Loucy (cell line): ENCODE measurements at regions not wholly inside any gene's neighbourhood (a gene's known extent, or its start where the extent isn't known, plus 50 kb on each side); places are given as distances from the start of the nearest gene placed in this dataset.

ENCODE experiments used
- H2AFZ ChIP-seq: fragments of 200-600 bp; sonication (generic); 2 replicates; pipeline ENCODE4 v1.6.0; 2016; ENCODE audit warnings: antibody characterized with exemption, mild to moderate bottlenecking, low read length, moderate library complexity
- H3F3A ChIP-seq: fragments of 200-600 bp; 2 replicates; pipeline ENCODE4 v1.6.0; 2016; ENCODE audit warnings: antibody characterized with exemption, low read depth, mild to moderate bottlenecking
- H3K27me3 ChIP-seq: fragments of 200-600 bp; sonication (generic); 2 replicates; pipeline ENCODE4 v1.6.1; 2014; ENCODE audit warnings: low read length, mild to moderate bottlenecking; ENCODE audit not compliant: insufficient read depth, poor library complexity, severe bottlenecking
- H3K36me3 ChIP-seq: fragments of 200-600 bp; sonication (generic); 2 replicates; pipeline ENCODE4 v1.6.1; 2016; ENCODE audit warnings: low read length; ENCODE audit not compliant: insufficient read depth
- H3K4me1 ChIP-seq: fragments of 200-600 bp; sonication (generic); 2 replicates; pipeline ENCODE4 v1.5.1; 2014; ENCODE audit warnings: low read length, mild to moderate bottlenecking; ENCODE audit not compliant: insufficient read depth, poor library complexity, severe bottlenecking
- H3K4me2 ChIP-seq: fragments of 200-600 bp; sonication (generic); 2 replicates; pipeline ENCODE4 v1.6.0; 2014; ENCODE audit warnings: antibody characterized with exemption, low read length, low read depth, mild to moderate bottlenecking; ENCODE audit not compliant: poor library complexity, severe bottlenecking
- H3K4me3 ChIP-seq: fragments of 200-600 bp; sonication (generic); 2 replicates; pipeline ENCODE4 v1.5.1; 2014; ENCODE audit warnings: low read length, mild to moderate bottlenecking, mixed read lengths; ENCODE audit not compliant: poor library complexity, severe bottlenecking
- H3K79me2 ChIP-seq: fragments of 200-600 bp; sonication (generic); 2 replicates; pipeline ENCODE4 v1.6.1; 2014; ENCODE audit warnings: low read length; ENCODE audit not compliant: insufficient read depth
- H3K9ac ChIP-seq: fragments of 200-600 bp; sonication (generic); 2 replicates; pipeline ENCODE4 v1.6.0; 2014; ENCODE audit warnings: mild to moderate bottlenecking, low read depth, low read length, moderate library complexity; ENCODE audit not compliant: poor library complexity, severe bottlenecking
- H3K9me2 ChIP-seq: fragments of 200-600 bp; sonication (generic); replicated peaks from 2 replicates; pipeline ENCODE4 v1.6.1; 2016; ENCODE audit warnings: low read depth, low read length, mixed read lengths
- H3K9me3 ChIP-seq: fragments of 200-600 bp; sonication (generic); 2 replicates; pipeline ENCODE4 v1.6.1; 2014; ENCODE audit warnings: mild to moderate bottlenecking, antibody characterized with exemption, low read length, low read depth; ENCODE audit not compliant: insufficient read depth
- H4K20me1 ChIP-seq: fragments of 200-600 bp; sonication (generic); 2 replicates; pipeline ENCODE4 v1.6.0; 2014; ENCODE audit warnings: antibody characterized with exemption, low read length, mild to moderate bottlenecking; ENCODE audit not compliant: insufficient read depth, poor library complexity, severe bottlenecking
- CTCF ChIP-seq: fragments of 200-600 bp; sonication (generic); conservative IDR thresholded peaks from 2 replicates; pipeline ENCODE4 v1.5.1; 2014; ENCODE audit warnings: mild to moderate bottlenecking, antibody characterized with exemption, low read length
- EZH2phosphoT487 ChIP-seq: fragments of 200-600 bp; IDR thresholded peaks from 2 replicates; pipeline ENCODE4 v1.6.1; 2018; ENCODE audit warnings: antibody characterized with exemption, mild to moderate bottlenecking, moderate library complexity, borderline replicate concordance

DNA sequence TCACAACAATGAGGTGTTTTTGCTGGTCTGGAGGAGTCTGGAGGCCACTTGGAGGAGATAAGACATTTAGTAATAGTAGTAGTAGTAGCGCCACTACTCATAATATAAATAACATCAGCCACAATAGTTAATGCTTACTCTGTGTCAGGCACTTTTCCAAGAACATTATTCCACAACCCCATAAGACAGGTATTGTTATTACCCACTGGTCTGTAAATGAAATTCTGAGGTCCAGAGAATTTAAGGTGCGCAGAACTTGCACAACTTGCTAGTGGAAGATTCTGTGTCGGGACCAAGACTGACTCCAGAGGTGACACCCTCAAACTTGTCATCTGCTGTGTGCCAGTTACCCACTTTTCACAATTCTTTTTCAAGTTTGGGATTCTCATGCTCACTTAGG lies 106.5 kb downstream of the MRM1 start:
- H3K27me3 ChIP-seq: no peaks in the 10 kb centered on the region
- H4K20me1 ChIP-seq: no peaks in the 10 kb centered on the region
- H3K4me3 ChIP-seq: no peak overlapping the region
- H3K4me2 ChIP-seq: no peak overlapping the region
- no peak overlapping the region for H3K9ac ChIP-seq
- H3K4me1 ChIP-seq: peaks cover 23% of the 10 kb centered on the region
- no peaks in the 10 kb centered on the region for H3K9me2 ChIP-seq
- no peaks in the 10 kb centered on the region for H3K36me3 ChIP-seq
- no peaks in the 10 kb centered on the region for H3F3A ChIP-seq
- H3K9me3 ChIP-seq: no peaks in the 10 kb centered on the region
- H3K79me2 ChIP-seq: no peaks in the 10 kb centered on the region
- no peak for TF ChIP-seq CTCF
- TF ChIP-seq EZH2phosphoT487: no peak
- H2AFZ ChIP-seq: no peak overlapping the region

DNA sequence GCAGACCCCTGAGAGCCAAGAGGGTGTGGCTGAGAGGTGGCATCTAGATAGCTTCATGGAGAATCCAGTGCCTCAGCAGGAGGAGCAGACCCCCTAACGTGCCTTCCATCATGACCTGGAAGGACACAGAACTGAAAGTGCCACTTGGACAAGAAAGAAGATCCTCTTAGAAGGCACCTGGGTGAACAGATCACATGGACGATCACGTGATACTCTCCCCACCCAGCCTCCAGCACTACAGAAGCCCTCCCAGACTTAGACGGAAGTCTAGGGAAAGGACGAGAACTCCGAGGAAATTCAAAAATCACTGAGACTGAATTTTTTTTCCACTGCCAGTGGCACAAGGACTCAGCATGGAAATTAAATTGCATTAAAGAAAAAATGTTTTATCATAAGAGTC lies 113.4 kb downstream of the MRM1 start:
- no peak overlapping the region for H2AFZ ChIP-seq

GRCh38 chr17:36715951-36716350 lies 114.6 kb downstream of the MRM1 start:
- Histone ChIP-seq H3K27me3 (no peaks in the 10 kb centered on the region), H3F3A (no peaks in the 10 kb centered on the region), H3K9ac (no peak overlapping the region), H3K36me3 (no peaks in the 10 kb centered on the region), H3K9me2 (no peaks in the 10 kb centered on the region), H3K9me3 (no peaks in the 10 kb centered on the region), H2AFZ (no peak overlapping the region), H3K79me2 (no peaks in the 10 kb centered on the region), H4K20me1 (no peaks in the 10 kb centered on the region), H3K4me2 (no peak overlapping the region), H3K4me3 (no peak overlapping the region), H3K4me1 (peaks cover 32% of the 10 kb centered on the region)
- TF ChIP-seq EZH2phosphoT487 (no peak), CTCF (no peak)

More for the DNA sequence above, 113.4 kb downstream of the MRM1 start:
- Histone ChIP-seq H4K20me1 (no peaks in the 10 kb centered on the region), H3K27me3 (no peaks in the 10 kb centered on the region), H3K9me2 (no peaks in the 10 kb centered on the region), H3K9ac (no peak overlapping the region), H3K4me3 (no peak overlapping the region), H3K36me3 (no peaks in the 10 kb centered on the region), H3K9me3 (no peaks in the 10 kb centered on the region), H3K4me1 (peaks cover 20% of the 10 kb centered on the region), H3K4me2 (no peak overlapping the region), H3F3A (no peaks in the 10 kb centered on the region), H3K79me2 (no peaks in the 10 kb centered on the region)
- no peak for TF ChIP-seq EZH2phosphoT487
- TF ChIP-seq CTCF: no peak
